ENCODE measurements at regions not wholly inside any gene's neighbourhood (a gene's known extent, or its start where the extent isn't known, plus 50 kb on each side); places are given as distances from the start of the nearest gene placed in this dataset.
A peak's percentile ranks its signal among the peaks of the same experiment; 100 is the strongest.

- no peak overlapping the region for H3K4me3 ChIP-seq (ENCODE audit: control insufficient read depth, low read depth, low read length)
- TF ChIP-seq, protein P1, sequence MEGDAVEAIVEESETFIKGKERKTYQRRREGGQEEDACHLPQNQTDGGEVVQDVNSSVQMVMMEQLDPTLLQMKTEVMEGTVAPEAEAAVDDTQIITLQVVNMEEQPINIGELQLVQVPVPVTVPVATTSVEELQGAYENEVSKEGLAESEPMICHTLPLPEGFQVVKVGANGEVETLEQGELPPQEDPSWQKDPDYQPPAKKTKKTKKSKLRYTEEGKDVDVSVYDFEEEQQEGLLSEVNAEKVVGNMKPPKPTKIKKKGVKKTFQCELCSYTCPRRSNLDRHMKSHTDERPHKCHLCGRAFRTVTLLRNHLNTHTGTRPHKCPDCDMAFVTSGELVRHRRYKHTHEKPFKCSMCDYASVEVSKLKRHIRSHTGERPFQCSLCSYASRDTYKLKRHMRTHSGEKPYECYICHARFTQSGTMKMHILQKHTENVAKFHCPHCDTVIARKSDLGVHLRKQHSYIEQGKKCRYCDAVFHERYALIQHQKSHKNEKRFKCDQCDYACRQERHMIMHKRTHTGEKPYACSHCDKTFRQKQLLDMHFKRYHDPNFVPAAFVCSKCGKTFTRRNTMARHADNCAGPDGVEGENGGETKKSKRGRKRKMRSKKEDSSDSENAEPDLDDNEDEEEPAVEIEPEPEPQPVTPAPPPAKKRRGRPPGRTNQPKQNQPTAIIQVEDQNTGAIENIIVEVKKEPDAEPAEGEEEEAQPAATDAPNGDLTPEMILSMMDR (conservative IDR thresholded peaks at IDR 0.05; ENCODE audit: control insufficient read depth, insufficient read depth, low read depth, low read length), result no peak
- DNase-seq (ENCODE audit: low read depth), result no peak
Measured at GRCh38 chr20:40196846-40197436, 492.1 kb downstream of the MAFB start.

DNA sequence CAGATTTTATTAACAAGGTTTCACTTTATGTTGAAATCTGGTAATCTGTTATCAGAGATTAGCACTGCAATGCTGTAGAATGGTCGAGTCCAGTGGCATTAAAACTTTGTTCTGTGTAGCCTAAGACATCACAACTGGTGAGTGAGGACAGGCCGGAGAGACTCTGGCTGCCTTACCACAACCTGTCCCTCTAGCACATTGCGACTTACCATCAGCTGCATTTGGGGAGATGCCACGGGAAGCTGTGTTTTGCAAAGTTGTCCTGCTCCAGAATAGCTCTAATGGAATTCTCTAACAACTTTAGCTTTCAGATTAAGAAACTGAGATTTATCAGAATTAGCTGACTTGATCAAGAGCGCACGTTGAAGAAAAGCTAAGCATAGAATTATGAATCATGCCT lies 493.3 kb downstream of the MAFB start:
- H3K4me3 ChIP-seq (ENCODE audit: control insufficient read depth, low read depth, low read length), result no peak overlapping the region
- TF ChIP-seq, protein P1 (conservative IDR thresholded peaks at IDR 0.05; ENCODE audit: control insufficient read depth, insufficient read depth, low read depth, low read length), result no peak
- DNase-seq (ENCODE audit: low read depth), result no peak

GRCh38 chr20:40192529-40192928 lies 496.5 kb downstream of the MAFB start:
- no peak overlapping the region for H3K4me3 ChIP-seq (ENCODE audit: control insufficient read depth, low read depth, low read length)
- TF ChIP-seq, protein P1 (conservative IDR thresholded peaks at IDR 0.05; ENCODE audit: control insufficient read depth, insufficient read depth, low read depth, low read length), result no peak
- DNase-seq (ENCODE audit: low read depth), result no peak

DNA sequence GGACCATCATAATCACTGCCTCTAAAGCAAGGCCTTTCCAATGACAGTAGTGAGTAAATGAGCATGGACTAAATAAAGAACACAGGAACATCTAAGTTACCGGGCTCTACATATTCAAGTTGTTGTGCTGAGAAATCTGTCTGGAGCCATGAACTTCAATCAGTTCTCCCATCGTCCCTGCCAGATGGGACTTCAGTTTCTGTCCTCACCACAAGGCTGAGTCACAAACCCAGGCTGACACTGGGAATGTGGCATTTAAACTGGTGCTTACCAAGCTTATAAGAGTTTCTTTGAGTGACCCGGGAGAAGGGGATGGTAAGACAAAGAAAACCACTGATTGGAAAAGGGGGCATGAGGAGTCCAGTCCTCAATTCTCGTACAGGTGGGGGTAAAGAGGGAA lies 497.0 kb downstream of the MAFB start:
- DNase-seq (ENCODE audit: low read depth), result no peak
- H3K4me3 ChIP-seq (ENCODE audit: control insufficient read depth, low read depth, low read length), result no peak overlapping the region
- TF ChIP-seq, protein P1 (conservative IDR thresholded peaks at IDR 0.05; ENCODE audit: control insufficient read depth, insufficient read depth, low read depth, low read length), result no peak

DNA sequence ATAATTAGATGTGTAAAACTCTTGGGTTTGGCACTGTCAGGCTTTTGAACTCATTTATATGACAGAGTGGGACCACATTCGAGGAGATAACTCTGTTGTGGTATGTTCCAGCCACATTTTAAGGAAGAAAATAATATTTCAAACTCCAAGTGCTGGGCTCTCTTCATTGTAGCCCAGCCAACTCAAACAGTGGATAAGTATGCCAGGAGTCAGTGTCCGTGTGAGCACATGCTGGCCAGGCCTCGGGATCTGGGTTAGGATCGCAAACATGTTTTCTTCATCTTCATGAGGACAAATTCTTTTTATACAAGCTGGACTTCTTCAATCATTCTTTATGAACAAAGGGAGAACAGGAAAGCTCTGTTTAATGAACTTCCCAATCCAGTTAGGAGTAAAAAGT lies 497.5 kb downstream of the MAFB start:
- no peak overlapping the region for H3K4me3 ChIP-seq (ENCODE audit: control insufficient read depth, low read depth, low read length)
- DNase-seq (ENCODE audit: low read depth), result no peak
- TF ChIP-seq, protein P1 (conservative IDR thresholded peaks at IDR 0.05; ENCODE audit: control insufficient read depth, insufficient read depth, low read depth, low read length), result no peak

GRCh38 chr20:40189621-40190020 lies 499.4 kb downstream of the MAFB start:
- DNase-seq (ENCODE audit: low read depth), result peak; percentile 27
- TF ChIP-seq, protein P1 (conservative IDR thresholded peaks at IDR 0.05; ENCODE audit: control insufficient read depth, insufficient read depth, low read depth, low read length), result no peak

DNA sequence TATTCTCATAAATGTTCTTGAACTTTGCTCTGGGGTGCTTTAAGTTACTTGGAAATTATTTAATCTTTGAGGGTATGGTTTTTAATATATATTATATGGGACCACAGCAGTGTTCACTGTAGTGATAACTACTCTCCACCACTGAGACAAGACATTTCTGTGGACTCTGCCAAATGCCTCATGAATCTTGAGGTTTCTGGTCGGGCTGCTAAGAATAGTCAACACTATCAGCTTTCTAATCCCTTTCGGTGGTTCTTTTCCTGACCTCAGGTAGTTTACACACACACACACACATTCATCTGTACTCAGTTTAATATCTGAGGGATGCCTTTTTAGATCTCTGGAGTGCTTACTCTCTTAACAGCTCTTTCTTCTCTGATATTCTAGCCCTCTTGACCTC lies 500.7 kb downstream of the MAFB start:
- no peak overlapping the region for H3K4me3 ChIP-seq (ENCODE audit: control insufficient read depth, low read depth, low read length)
- TF ChIP-seq, protein P1 (conservative IDR thresholded peaks at IDR 0.05; ENCODE audit: control insufficient read depth, insufficient read depth, low read depth, low read length), result no peak
- DNase-seq (ENCODE audit: low read depth), result no peak

More at GRCh38 chr20:40189621-40190020, 499.4 kb downstream of the MAFB start:
- H3K4me3 ChIP-seq (ENCODE audit: control insufficient read depth, low read depth, low read length), result no peak overlapping the region
